NOMO-1 (cell line): ENCODE measurements at regions not wholly inside any gene's neighbourhood (a gene's known extent, or its start where the extent isn't known, plus 50 kb on each side); places are given as distances from the start of the nearest gene placed in this dataset.
A peak's percentile ranks its signal among the peaks of the same experiment; 100 is the strongest.

Experiments used
- DNase-seq, 2 experiments: peaks; one replicate each; lab custom pipeline; 2025; ENCODE audit not compliant: unreplicated experiment in 2 of 2; lab: John Stamatoyannopoulos, UW

DNA sequence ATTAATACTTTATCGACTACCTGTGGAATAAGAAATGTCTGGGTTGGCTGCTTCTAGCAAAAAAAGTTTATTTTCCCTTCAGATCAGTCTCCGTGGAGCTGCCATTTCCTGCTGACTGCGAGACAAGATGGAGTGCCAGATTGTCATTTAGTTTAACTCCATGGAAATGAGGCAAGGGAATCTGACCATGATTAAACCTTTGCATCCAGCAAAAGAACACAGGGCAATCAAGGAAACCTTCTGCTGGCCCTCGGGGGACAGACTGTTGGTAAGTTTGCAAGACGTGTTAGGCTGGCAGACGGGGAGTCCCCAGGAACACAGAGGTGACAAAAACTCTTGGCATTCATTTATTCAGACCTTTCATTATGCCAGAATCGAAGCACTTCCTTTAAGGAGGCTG, 52.2 kb upstream of the SPACA1 start:
- no peak for DNase-seq

DNA sequence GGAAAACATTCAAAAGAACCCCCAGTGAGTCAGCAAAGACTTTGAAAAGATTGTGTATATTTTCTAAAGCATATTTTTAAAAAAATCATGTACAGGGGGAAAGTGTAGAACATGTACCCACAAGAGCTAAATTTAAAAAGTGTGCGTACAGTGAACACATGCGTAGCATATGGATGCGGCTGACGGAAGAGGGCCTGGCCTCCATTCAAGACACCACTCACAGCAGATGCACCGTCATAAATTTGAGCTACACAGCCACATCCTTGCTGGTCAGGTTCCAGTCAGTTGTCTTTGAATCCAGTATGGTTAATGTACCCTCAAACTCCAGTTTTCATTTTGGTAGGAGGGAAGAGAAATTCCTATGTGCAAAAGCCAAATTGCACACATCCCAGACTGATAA, 54.3 kb upstream of the SPACA1 start:
- no peak for DNase-seq

DNA sequence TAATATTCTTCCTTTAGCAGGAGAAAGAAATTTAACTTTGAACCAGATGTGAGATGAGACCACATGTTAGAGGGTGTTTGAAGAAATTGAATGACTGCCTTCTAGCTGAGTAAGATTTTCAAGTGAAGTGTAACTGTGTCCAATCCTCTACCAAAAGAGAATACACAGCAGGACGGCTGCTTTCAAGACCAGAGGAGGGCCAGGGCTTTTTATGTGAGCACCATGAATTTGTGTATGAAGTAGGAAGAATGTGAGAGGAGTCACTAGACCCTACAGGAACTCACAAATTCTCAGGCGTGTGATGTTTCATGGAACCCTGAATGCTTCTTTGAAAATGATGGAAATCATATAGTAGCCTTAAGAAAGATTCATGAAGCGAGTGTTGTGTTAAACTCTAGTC, 56.8 kb upstream of the SPACA1 start:
- DNase-seq, result peak in 1 of 2 experiments; percentile 26

DNA sequence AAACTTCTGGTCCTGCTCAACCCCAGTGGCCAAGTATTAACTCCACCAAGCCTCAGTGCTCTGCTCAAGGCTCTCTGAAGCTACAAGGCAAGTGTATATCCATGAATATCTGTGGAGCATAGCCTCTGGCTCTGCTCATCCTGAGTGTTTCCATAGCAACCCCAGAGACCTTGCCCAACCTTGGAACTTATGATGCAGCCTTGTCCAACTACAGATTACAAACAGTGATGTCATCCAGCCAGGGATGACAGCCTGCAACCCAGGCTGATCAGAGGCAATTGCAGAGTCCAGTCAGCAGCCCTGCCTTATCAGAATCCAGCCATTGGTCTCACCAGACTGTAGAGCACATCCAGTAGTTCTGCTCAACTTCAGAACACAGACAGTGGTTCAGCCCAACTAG, 65.5 kb upstream of the SPACA1 start:
- no peak for DNase-seq

DNA sequence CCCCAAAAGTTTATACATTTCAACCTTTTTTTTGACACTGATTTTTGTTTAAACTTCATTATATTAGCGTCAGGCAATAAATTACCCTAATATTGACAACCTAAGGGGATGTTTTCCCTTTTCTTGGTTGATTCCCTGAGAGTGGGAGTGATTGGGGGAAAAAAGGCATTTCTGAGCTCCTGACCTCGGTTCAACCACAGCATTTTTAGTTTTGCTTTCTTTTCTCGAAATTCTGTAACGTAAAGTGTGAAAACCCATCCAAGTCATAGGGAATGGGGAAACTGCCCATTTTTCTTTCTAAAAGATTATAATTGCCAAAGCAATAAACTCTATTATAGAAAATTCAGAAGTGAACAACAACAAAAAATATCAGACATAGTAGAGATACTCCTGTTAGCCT, 67.9 kb upstream of the SPACA1 start:
- no peak for DNase-seq

DNA sequence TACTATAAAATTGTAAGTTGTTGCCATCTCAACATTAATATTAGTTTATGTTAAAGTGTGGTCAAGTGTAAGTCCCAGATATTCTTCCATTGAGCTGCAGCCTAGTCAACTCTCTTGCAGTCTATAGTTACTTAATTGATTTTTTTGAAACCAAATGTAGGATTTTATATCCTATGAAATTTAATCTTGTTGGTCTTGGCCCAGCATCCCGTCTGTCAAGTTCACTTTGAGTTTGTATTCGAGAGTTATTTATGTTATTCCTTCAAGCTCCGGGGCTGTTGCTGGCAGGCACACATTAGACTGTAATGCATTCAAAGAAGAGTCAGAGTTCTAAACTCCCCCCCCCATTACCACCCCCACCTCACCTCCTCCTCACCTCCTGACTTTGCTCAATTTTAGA, 71.0 kb upstream of the SPACA1 start:
- DNase-seq, result no peak

DNA sequence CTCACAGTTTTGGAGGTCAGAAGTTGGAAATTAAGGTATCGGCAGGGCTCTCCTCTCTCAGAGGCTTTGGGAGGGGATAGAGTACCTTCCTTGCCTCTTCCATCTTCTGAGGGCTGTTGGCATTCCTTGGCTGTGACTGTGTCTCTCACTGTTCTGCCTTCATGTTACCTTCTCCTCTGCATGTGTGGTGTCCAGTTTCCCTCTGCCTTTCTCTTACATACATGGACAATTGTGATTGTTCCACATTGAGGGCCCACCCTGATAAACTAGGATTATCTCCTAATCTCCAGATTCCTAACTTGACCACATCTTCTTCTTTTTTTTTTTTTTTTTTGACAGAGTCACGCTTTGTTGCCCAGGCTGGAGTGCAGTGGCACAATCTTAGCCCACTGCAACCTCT, 72.1 kb upstream of the SPACA1 start:
- DNase-seq, result no peak

DNA sequence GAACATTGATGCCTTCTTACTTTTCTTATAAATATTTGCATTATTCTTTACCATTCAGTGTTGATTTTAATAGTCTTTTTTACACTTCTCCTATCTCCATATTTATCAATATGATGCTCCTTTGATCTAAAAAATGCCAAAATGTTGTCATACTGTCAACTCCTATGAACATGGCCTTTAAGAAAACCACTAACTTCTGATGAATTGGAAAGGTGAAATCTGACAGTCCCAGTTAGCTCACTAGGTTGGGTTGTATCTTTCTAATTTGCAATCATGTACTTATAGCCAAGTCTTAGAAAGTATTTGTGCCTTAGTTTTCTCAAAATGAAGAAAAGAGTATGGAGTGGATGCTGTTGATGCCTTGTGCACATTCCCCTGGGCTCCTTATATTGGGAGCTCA, 75.4 kb upstream of the SPACA1 start:
- DNase-seq, result no peak

DNA sequence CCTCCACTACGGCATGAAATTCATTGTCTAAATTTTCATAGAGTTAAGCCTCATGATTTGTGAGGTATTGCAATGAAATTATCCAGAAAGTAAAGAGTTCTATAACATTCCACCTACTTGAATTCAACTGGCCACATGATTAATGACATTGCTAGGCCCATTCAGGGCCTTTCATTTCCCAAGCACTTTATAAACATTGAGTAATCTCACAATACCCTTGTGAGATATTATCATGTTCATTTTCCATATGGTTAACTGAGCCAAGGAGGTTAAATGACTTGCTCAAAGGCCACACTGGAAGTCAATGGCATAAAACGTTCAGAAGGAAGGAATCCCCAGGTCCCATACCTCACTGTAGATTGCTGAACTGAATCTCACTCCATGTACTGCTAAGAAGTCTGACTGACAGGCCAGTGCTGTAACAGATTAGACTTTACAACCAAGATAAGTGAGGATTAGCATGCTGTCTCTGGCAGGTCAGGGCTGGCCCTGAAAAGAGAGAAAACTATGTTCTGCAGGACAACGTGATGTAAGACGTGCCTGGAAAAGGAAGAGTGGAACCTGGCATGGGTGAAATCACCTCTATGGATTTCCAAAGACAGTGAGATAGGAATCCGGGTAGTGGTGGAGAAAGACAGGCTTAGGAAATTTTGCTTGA, 75.9 kb upstream of the SPACA1 start:
- no peak for DNase-seq

DNA sequence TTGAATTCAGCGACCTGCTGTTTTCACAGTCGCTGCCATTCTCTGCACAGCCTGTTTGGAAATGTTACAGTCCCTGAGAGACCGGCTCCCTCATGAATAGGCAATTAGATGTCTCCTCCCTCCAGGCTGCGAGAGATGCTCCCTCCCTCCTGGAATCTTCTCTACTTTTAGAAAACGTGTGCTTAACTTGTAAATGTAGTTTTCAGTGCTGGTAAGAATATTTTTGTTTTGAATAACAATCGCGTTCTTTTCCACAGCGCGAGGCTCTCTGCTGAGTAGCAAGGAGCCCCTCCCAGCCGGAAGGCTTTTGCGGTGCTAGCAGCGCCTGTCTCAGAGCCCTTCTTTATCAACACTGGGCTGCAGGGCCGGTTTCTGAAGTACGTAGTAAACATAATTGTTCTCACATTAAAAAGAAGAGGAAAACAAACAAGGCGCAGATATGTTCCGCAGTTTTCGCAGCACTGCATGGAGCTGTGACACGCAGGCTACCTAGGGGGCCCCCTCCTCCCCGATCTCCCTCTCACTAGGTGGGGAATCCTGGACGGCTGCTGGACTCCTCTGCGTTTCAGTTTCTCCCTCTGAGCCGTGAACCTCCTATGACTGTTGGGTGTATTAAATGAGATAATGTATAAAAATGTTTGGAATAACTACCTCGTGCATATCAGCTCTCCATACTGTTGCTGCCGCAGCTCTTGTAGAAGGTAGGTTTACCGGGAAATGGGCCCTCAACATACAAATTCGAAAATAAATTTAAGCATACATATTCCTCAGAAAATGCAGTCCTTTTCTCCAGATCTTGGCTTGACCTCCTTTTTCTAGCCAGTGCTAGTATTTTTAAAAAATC, 79.0 kb upstream of the SPACA1 start:
- DNase-seq, result no peak

DNA sequence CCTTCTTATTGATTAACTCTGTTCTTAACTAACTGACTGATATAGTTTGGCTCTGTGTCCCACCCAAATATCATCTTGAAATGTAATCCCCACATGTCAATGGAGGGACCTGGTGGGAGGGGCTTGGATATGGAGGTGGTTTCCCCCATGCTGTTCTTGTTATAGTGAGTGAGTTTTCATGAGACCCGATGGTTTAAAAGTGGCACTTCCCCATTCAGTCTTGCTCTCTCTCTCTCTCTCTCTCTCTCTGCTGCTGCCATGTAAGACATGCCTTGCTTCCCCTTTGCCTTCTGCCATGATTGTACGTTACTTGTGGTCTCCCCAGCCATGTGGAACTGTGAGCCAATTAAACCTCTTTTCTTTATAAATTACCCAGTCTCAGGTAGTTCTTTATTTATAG, 81.8 kb upstream of the SPACA1 start:
- no peak for DNase-seq

DNA sequence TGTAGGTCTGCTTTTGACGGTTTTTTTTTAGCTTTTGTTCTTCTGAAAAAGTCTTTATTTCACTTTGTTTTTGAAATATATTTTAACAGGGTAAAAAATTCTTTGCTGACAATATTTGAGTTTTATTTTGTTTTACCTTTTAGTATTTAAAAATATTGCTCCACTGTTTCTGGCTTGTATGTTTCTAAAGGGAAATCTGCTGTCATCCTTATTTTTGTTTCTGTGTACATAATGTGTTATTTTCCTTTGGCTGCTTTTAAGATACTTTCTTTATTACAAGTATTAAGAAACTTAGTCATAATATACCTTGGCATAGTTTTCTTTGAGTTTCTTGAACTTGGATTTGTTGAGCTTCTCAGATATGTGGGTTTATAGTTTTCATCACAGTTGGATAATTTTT, 88.6 kb upstream of the SPACA1 start:
- DNase-seq, result no peak

DNA sequence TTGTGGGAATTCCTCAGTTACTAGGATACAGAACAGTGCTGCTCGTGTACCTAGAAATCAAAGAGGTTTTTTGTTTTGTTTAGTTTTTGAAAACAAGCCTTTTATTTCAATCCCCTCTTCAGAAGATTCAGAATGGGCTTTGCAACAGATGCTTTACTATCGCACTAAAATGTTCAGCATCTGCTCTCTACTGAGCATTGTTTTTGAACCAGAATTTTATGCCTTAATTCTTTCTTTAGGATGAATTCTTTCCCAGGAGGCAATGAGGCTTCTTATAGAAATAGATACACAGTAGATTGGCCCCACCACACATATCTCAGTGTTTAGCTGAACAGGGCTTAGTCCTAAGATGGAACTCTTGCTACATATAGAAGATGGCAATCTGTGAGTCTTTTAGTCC, 95.9 kb upstream of the SPACA1 start:
- DNase-seq, result no peak

DNA sequence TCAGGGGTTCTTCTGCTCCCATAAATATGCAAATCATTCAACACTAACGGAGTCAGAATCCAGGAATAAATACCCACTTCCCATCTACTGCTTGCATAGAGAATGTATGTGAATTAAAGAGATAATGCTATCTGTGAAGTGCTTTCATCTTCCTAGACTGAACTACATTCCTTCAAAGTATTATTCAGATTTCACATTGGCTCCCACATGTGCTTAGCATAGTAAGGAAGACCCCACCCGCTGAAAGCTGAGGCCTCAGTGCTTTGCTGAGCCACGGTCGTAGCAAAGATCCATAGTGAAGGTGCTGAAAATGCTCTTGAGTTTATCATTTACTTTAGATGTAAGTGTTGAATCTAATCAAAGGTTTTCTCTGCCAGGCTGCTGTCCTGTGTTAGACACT, 97.0 kb upstream of the SPACA1 start:
- no peak for DNase-seq

DNA sequence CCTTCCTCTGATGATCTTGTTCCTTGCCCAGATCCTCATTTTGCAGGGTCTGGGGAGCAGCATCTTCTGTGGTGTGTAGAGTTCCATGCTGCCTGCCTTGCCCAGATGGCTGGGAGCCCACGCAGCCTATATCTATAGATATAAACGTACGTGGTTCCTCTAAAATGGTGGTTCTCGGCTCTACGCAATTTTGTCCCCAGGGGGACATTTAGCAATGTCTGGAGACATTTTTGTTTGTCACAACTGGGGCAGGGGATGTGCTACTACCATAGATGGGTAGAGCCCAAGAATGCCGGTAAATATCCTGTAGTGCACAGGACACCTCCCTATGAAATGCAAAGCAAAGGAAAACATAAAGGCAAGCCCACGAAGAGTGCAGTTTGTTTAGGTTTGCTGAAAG, 98.4 kb upstream of the SPACA1 start:
- DNase-seq, result no peak

DNA sequence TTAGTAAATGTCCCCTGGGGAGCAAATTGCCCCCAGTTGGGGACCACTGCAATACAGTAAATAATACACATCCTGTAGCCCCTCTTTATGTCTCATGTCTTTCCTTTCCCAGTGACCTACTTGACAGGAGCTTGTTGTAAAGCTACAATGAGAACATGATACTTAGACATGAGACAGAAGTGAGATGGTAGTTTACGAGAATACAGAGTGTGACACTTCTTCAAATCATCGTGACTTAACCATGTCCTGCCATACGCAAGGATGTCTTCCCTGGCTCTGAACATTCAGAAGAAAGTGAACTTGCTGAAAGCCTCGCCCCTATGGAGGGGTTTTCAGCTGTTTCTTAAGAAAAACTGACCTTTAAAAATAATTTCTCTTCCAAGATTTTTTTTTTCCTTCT, 101.0 kb upstream of the SPACA1 start:
- no peak for DNase-seq

DNA sequence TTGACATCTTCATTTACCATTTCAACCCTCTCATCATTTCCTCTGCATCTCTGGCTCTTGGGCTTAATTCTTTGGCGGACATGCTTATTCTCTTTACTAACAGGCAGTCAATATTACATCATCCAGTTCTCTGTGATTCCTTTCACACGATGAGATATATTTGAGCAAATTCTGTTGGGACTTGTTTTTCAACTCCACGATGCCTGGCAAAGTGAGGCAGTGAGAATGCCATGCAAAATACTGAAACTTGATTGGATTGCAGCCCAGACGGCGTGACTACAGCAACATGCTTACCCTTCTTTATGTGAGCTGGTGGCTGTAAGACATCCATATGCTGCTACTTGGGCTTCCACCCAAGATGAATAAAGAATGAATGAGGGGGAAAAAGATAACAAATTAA, 101.7 kb upstream of the SPACA1 start:
- no peak for DNase-seq

DNA sequence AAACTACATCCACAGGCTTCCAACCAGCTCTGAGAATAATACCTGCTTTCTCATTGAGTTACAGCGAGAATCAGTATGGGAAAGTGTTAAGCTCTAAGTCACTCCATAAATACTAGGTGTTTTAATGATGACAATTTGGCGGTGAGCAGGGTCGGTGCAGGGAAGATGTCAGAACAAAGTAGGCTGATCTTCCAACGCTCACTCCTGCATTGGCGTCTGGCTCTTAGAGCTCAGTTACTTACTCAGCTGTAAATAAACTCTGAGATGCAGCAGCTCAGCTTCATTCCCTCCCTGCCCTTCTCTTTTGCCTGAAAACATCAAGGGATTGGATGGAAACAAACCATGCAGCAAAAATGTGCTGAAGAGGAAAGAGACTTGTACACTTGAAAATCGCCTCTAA, 102.5 kb upstream of the SPACA1 start:
- no peak for DNase-seq

DNA sequence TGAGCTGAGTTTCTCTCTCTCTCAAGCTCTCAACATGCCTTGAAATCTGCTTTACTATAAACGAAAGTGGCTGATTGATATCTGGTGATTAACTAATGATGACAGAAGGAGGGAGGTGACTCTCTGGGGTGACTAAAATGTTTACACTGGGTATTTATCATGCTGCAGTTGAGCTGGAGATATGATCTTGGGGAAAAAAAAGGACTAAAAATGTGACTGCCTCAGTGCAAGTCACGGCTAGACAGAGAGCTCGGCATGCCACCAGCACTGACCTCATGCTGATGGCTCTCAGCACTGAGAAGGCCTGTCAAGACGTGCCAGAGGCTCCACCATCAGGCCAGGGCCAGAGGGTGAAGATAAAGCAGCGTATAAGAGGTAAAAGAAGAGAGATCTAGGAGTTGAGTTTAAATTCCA, 103.1 kb upstream of the SPACA1 start:
- DNase-seq, result no peak

DNA sequence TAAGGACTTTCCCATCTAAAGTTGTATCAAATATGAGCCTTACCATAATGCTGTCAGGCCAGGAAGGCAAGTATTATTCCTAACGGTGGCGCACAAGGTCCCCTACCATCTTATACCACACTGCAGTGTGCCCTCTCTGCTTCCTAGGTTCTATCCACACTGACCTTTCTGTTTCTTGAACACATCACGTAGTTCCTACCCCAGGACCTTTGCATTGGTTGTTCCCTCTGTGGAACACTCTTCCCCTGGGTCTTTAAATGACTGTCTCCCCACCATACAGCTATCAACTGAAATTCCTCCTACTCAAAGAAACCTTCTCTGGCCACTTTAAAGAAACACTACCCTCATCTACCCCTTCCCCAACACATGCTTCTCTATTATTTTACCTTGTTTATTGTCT, 104.5 kb upstream of the SPACA1 start:
- DNase-seq, result no peak

DNA sequence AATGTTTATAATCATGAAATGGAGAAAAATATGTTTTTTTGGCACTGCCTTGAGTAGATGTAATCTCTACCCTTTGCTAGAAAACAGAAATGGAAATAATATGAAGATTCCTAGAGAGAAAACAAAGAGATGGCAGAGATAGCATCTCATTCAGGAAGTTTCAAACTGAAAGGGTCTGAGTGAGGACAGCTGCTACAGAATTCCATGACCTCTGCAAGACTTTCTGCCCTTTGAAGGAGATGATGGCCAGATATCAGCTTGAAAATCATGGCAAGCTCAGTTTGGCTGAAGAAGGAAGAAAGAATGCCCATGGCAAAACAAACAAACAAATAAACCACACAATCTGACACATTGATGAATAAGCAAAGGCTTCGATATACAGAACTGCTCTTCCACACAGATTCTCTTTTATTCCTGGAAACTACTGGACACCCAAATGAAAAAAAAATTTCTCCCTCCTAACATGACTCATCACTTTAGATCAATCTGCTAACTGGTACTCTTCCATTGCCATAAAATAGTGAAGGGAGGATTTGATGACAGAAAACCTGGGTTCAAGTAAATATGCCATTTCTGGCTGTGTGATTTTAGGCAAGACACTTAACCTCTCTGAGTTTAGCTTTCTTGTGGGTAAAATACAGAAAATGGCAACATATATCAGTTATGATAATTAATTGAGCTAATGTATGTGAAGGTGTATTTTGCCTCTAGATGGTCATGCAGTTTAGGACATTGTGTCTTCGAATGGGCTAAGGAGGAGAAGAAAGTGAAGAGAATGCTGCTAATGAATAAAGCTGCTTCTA, 105.9 kb upstream of the SPACA1 start:
- DNase-seq, result no peak

DNA sequence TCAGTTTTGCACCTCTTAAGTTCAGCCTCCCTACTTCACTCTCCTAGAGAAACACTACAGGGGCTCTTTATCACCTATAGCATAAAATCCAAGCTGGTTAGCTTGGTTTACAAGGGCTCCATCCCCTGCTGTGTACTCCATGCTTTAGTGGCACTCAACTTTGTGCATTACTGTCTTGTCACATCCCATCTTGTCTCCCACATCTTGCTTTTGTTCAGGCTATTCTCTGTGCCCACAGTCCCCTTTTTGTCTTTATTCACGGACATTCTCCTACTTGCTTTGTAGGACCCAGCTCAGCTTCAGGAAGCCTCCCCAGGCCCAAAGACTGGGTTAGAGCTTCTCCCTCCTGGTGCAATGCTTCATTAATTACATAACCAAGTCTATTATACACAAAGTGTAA, 107.9 kb upstream of the SPACA1 start:
- no peak for DNase-seq
